Lower lobe of right lung (tissue), 2 donors: ENCODE measurements at regions not wholly inside any gene's neighbourhood (a gene's known extent, or its start where the extent isn't known, plus 50 kb on each side); places are given as distances from the start of the nearest gene placed in this dataset.

Experiments used
- ATAC-seq, 2 donors: fragments of 200-7000 bp; cut with Tn5 transposase; one replicate each; pipeline ENCODE4 v1.9.1; 2020 to 2022; ENCODE audit warnings: mild to moderate bottlenecking in 2 of 2, moderate library complexity in 2 of 2
- DNase-seq: peaks from one replicate; pipeline ENCODE4 v3.0.0-alpha.2; 2020
- H3K27ac ChIP-seq: fragments of 200-600 bp; one replicate; pipeline ENCODE4 v1.8.0; 2022
- H3K27me3 ChIP-seq: fragments of 200-600 bp; one replicate; pipeline ENCODE4 v1.8.0; 2022; ENCODE audit warnings: low read depth
- H3K36me3 ChIP-seq: fragments of 200-600 bp; one replicate; pipeline ENCODE4 v1.8.0; 2022; ENCODE audit warnings: mild to moderate bottlenecking
- H3K4me1 ChIP-seq: fragments of 200-600 bp; one replicate; pipeline ENCODE4 v1.8.0; 2022
- H3K4me3 ChIP-seq: fragments of 200-600 bp; one replicate; pipeline ENCODE4 v1.8.0; 2022; ENCODE audit warnings: mild to moderate bottlenecking
- H3K9me3 ChIP-seq: fragments of 200-600 bp; one replicate; pipeline ENCODE4 v1.8.0; 2022
- intact Hi-C: fragments of 100-400 bp; cut with DNase I; formaldehyde crosslinking; loops from one replicate; pipeline ENCODE4 v1.11.0; 2022
- TF ChIP-seq, protein P1 (sequence below): fragments of 200-600 bp; IDR thresholded peaks from one replicate; pipeline ENCODE4 v1.8.0; 2022; ENCODE audit warnings: antibody characterized with exemption, mild to moderate bottlenecking
- donor health status: DM: no; HTN: yes; CAD: no; lungs with severe emphysema.

DNA sequence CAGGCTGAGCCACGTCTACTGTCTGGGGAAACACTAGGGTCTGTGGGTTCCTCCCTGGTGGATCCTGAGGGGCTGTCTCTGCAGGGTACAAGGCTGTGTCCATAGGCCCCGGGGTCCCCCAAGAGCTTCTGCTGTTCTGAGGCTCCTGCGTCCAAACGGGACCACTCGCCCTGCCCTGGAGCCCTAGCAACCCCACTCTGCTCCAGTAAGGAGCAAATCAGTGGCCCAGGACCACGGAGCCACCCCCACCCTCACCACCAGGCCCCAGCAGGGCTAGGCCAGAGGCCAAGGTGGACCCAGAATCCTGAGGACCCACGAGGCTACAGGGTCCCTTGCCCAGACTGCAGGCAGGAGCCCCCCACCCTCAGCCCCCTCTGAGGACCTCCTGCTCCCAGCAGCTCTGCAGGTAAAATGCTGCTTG lies 75.1 kb upstream of the GALNT9 start:
- no peak for ATAC-seq
- TF ChIP-seq, protein P1, sequence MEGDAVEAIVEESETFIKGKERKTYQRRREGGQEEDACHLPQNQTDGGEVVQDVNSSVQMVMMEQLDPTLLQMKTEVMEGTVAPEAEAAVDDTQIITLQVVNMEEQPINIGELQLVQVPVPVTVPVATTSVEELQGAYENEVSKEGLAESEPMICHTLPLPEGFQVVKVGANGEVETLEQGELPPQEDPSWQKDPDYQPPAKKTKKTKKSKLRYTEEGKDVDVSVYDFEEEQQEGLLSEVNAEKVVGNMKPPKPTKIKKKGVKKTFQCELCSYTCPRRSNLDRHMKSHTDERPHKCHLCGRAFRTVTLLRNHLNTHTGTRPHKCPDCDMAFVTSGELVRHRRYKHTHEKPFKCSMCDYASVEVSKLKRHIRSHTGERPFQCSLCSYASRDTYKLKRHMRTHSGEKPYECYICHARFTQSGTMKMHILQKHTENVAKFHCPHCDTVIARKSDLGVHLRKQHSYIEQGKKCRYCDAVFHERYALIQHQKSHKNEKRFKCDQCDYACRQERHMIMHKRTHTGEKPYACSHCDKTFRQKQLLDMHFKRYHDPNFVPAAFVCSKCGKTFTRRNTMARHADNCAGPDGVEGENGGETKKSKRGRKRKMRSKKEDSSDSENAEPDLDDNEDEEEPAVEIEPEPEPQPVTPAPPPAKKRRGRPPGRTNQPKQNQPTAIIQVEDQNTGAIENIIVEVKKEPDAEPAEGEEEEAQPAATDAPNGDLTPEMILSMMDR: no peak
- peaks cover 59% of the 10 kb centered on the region for H3K27me3 ChIP-seq
- no peaks in the 10 kb centered on the region for H3K36me3 ChIP-seq
- no peak overlapping the region for H3K27ac ChIP-seq
- H3K4me1 ChIP-seq: no peaks in the 10 kb centered on the region
- no peaks in the 10 kb centered on the region for H3K9me3 ChIP-seq
- peak; percentile 43 for DNase-seq
- no peak overlapping the region for H3K4me3 ChIP-seq
- intact Hi-C loops: no loop called here

- Histone ChIP-seq H3K27me3 (peaks cover 63% of the 10 kb centered on the region), H3K9me3 (no peaks in the 10 kb centered on the region), H3K27ac (no peak overlapping the region), H3K4me3 (no peak overlapping the region), H3K36me3 (no peaks in the 10 kb centered on the region), H3K4me1 (no peaks in the 10 kb centered on the region)
- TF ChIP-seq, protein P1: no peak
- intact Hi-C loops: no loop called here
- DNase-seq (peak; percentile 24), ATAC-seq (no peak)
Observed at GRCh38 chr12:132403636-132404434, 74.4 kb upstream of the GALNT9 start.

DNA sequence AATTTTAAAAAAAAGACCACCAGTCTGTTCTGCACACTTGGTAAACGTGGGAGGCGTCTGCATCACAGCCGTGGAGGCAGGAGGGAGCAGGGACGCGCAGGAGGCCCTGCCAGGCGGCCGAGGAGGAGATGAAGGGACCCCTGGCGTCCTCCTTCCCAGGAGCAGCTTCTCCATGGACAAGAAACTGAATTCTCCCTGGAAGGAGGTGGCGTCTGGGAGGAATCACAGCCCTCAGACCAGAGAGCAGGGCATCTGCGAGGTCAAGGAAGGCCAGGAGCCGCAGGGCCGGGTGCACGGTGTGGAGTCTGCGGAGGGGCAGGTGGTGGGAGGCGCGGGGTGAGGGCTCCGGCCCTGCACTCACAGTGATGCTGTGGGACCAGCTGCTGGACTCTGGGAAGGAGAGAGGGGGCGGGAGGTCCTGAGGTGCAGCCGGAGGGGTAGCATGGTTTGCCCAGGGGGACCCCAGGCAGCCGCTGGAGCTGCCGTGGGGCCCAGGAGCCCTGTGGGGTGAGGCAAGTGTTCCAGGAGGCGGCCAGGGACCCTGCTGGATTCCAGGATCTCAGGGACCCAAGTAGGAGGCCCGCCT lies 73.5 kb upstream of the GALNT9 start:
- Histone ChIP-seq H3K27me3 (peaks cover 70% of the 10 kb centered on the region), H3K9me3 (no peaks in the 10 kb centered on the region), H3K27ac (no peak overlapping the region), H3K36me3 (no peaks in the 10 kb centered on the region), H3K4me1 (no peaks in the 10 kb centered on the region), H3K4me3 (no peak overlapping the region)
- TF ChIP-seq, protein P1: no peak
- DNase-seq (peak; percentile 37), ATAC-seq (no peak)
- intact Hi-C loops: no loop called here

- Histone ChIP-seq H3K27ac (no peak overlapping the region), H3K27me3 (peaks cover 67% of the 10 kb centered on the region), H3K9me3 (no peaks in the 10 kb centered on the region), H3K4me1 (no peaks in the 10 kb centered on the region), H3K4me3 (no peak overlapping the region), H3K36me3 (no peaks in the 10 kb centered on the region)
- TF ChIP-seq, protein P1: no peak
- intact Hi-C loops: no loop called here
- DNase-seq: no peak
- ATAC-seq: no peak
Observed at GRCh38 chr12:132401982-132402381, 72.6 kb upstream of the GALNT9 start.

- no peaks in the 10 kb centered on the region for H3K36me3 ChIP-seq
- TF ChIP-seq, protein P1: no peak
- DNase-seq (peak; percentile 35), ATAC-seq (no peak)
- no peak overlapping the region for H3K4me3 ChIP-seq
- no peaks in the 10 kb centered on the region for H3K9me3 ChIP-seq
- no peaks in the 10 kb centered on the region for H3K4me1 ChIP-seq
- H3K27me3 ChIP-seq: peaks cover 59% of the 10 kb centered on the region
- H3K27ac ChIP-seq: no peak overlapping the region
- intact Hi-C loops: no loop called here
Observed at GRCh38 chr12:132400011-132400641, 70.7 kb upstream of the GALNT9 start.
